GM18520 (cell line): ENCODE measurements at regions not wholly inside any gene's neighbourhood (a gene's known extent, or its start where the extent isn't known, plus 50 kb on each side); places are given as distances from the start of the nearest gene placed in this dataset.
A peak's percentile ranks its signal among the peaks of the same experiment; 100 is the strongest.

Experiments used
- ATAC-seq: cut with Tn5 transposase; IDR thresholded peaks from one replicate; pipeline ENCODE4 v1.9.1; 2021; ENCODE audit not compliant: unreplicated experiment

- ATAC-seq = peak; percentile 27
Observed at GRCh38 chr13:40206241-40207000, 460.0 kb downstream of the FOXO1 start.

GRCh38 chr13:40207001-40207478 is 459.4 kb downstream of the FOXO1 start:
- peak; percentile 39 for ATAC-seq

- ATAC-seq = no peak
Observed at GRCh38 chr13:40208517-40208916, 457.9 kb downstream of the FOXO1 start.

- ATAC-seq = no peak
Observed at GRCh38 chr13:40210865-40211585, 455.4 kb downstream of the FOXO1 start.

GRCh38 chr13:40211586-40211968 is 454.9 kb downstream of the FOXO1 start:
- no peak for ATAC-seq

GRCh38 chr13:40213779-40214178 is 452.7 kb downstream of the FOXO1 start:
- ATAC-seq = no peak

GRCh38 chr13:40215311-40215710 is 451.1 kb downstream of the FOXO1 start:
- no peak for ATAC-seq

- no peak for ATAC-seq
Observed at GRCh38 chr13:40215747-40216146, 450.7 kb downstream of the FOXO1 start.

GRCh38 chr13:40217675-40218074 is 448.8 kb downstream of the FOXO1 start:
- no peak for ATAC-seq

- ATAC-seq = no peak
Observed at GRCh38 chr13:40220299-40220935, 446.0 kb downstream of the FOXO1 start.

- ATAC-seq = no peak
Observed at GRCh38 chr13:40221131-40221459, 445.3 kb downstream of the FOXO1 start.

- no peak for ATAC-seq
Observed at GRCh38 chr13:40221460-40222201, 444.8 kb downstream of the FOXO1 start.

GRCh38 chr13:40223585-40223984 is 442.9 kb downstream of the FOXO1 start:
- no peak for ATAC-seq

- no peak for ATAC-seq
Observed at GRCh38 chr13:40228496-40228895, 437.9 kb downstream of the FOXO1 start.

- no peak for ATAC-seq
Observed at GRCh38 chr13:40228990-40229389, 437.5 kb downstream of the FOXO1 start.

GRCh38 chr13:40230833-40231266 is 435.6 kb downstream of the FOXO1 start:
- ATAC-seq = no peak

GRCh38 chr13:40231311-40231710 is 435.1 kb downstream of the FOXO1 start:
- ATAC-seq = no peak

- ATAC-seq = no peak
Observed at GRCh38 chr13:40231751-40232150, 434.7 kb downstream of the FOXO1 start.

GRCh38 chr13:40232311-40233040 is 434.0 kb downstream of the FOXO1 start:
- no peak for ATAC-seq

GRCh38 chr13:40233731-40234195 is 432.7 kb downstream of the FOXO1 start:
- ATAC-seq = no peak
